ENCODE measurements at regions not wholly inside any gene's neighbourhood (a gene's known extent, or its start where the extent isn't known, plus 50 kb on each side); places are given as distances from the start of the nearest gene placed in this dataset.

- ATAC-seq = no peak
Measured at GRCh38 chr1:88179943-88180342, 504.1 kb upstream of the PKN2 start.

- peak; percentile 90 for ATAC-seq
Measured at GRCh38 chr1:88180449-88181108, 503.5 kb upstream of the PKN2 start.

GRCh38 chr1:88186911-88187310 lies 497.2 kb upstream of the PKN2 start:
- no peak for ATAC-seq

GRCh38 chr1:88188038-88188437 lies 496.0 kb upstream of the PKN2 start:
- ATAC-seq = peak; percentile 82

GRCh38 chr1:88189525-88189924 lies 494.5 kb upstream of the PKN2 start:
- ATAC-seq = peak; percentile 81

- no peak for ATAC-seq
Measured at GRCh38 chr1:88191917-88192316, 492.2 kb upstream of the PKN2 start.

- no peak for ATAC-seq
Measured at GRCh38 chr1:88194542-88194941, 489.5 kb upstream of the PKN2 start.

- ATAC-seq = no peak
Measured at GRCh38 chr1:88200545-88200944, 483.5 kb upstream of the PKN2 start.

- no peak for ATAC-seq
Measured at GRCh38 chr1:88204111-88204510, 480.0 kb upstream of the PKN2 start.

- no peak for ATAC-seq
Measured at GRCh38 chr1:88204612-88205167, 479.4 kb upstream of the PKN2 start.

- ATAC-seq = no peak
Measured at GRCh38 chr1:88208389-88208788, 475.7 kb upstream of the PKN2 start.

GRCh38 chr1:88210103-88210787 lies 473.8 kb upstream of the PKN2 start:
- no peak for ATAC-seq

GRCh38 chr1:88216441-88216840 lies 467.6 kb upstream of the PKN2 start:
- ATAC-seq = no peak

- no peak for ATAC-seq
Measured at GRCh38 chr1:88217386-88217785, 466.7 kb upstream of the PKN2 start.

GRCh38 chr1:88219521-88219920 lies 464.6 kb upstream of the PKN2 start:
- ATAC-seq = no peak

- ATAC-seq = no peak
Measured at GRCh38 chr1:88221411-88221810, 462.7 kb upstream of the PKN2 start.

- no peak for ATAC-seq
Measured at GRCh38 chr1:88224906-88225305, 459.2 kb upstream of the PKN2 start.

- no peak for ATAC-seq
Measured at GRCh38 chr1:88228114-88228513, 456.0 kb upstream of the PKN2 start.

- no peak for ATAC-seq
Measured at GRCh38 chr1:88230126-88230525, 453.9 kb upstream of the PKN2 start.

- no peak for ATAC-seq
Measured at GRCh38 chr1:88237058-88237457, 447.0 kb upstream of the PKN2 start.

- no peak for ATAC-seq
Measured at GRCh38 chr1:88239205-88239604, 444.9 kb upstream of the PKN2 start.

GRCh38 chr1:88247666-88248065 lies 436.4 kb upstream of the PKN2 start:
- no peak for ATAC-seq

GRCh38 chr1:88250915-88251314 lies 433.2 kb upstream of the PKN2 start:
- no peak for ATAC-seq

- ATAC-seq = no peak
Measured at GRCh38 chr1:88252745-88253144, 431.3 kb upstream of the PKN2 start.
